ENCODE measurements at regions not wholly inside any gene's neighbourhood (a gene's known extent, or its start where the extent isn't known, plus 50 kb on each side); places are given as distances from the start of the nearest gene placed in this dataset.

GRCh38 chr4:10861036-10861435, 176.5 kb upstream of the CLNK start:
- no peak overlapping the region for H2AFZ ChIP-seq
- no peak overlapping the region for H3K27ac ChIP-seq
- H3K36me3 ChIP-seq (ENCODE audit: control insufficient read depth, insufficient read depth, low read length) = no peaks in the 10 kb centered on the region
- no peaks in the 10 kb centered on the region for H3K4me1 ChIP-seq
- no peak for TF ChIP-seq CTCF (IDR thresholded peaks at IDR 0.05)
- H3K4me3 ChIP-seq (ENCODE audit: low read depth, low read length) = no peak overlapping the region
- H3K9me3 ChIP-seq (ENCODE audit: control insufficient read depth, low read length) = no peaks in the 10 kb centered on the region
- no peak overlapping the region for H3K9ac ChIP-seq
- no peaks in the 10 kb centered on the region for H3K27me3 ChIP-seq (ENCODE audit: control insufficient read depth, insufficient read depth, low read length)
- no peaks in the 10 kb centered on the region for H3K79me2 ChIP-seq
- H3K4me2 ChIP-seq (ENCODE audit: low read length) = no peak overlapping the region

- Histone ChIP-seq H3K4me3 (ENCODE audit: low read depth, low read length) (no peak overlapping the region), H3K27me3 (ENCODE audit: control insufficient read depth, insufficient read depth, low read length) (no peaks in the 10 kb centered on the region), H3K27ac (no peak overlapping the region), H3K36me3 (ENCODE audit: control insufficient read depth, insufficient read depth, low read length) (no peaks in the 10 kb centered on the region), H3K79me2 (no peaks in the 10 kb centered on the region), H3K4me1 (no peaks in the 10 kb centered on the region), H3K9me3 (ENCODE audit: control insufficient read depth, low read length) (no peaks in the 10 kb centered on the region), H3K9ac (no peak overlapping the region), H2AFZ (no peak overlapping the region), H3K4me2 (ENCODE audit: low read length) (no peak overlapping the region)
- TF ChIP-seq CTCF (IDR thresholded peaks at IDR 0.05) = no peak
These were observed 171.8 kb upstream of the CLNK start for GRCh38 chr4:10856271-10856782.

- TF ChIP-seq CTCF (IDR thresholded peaks at IDR 0.05) = no peak
- Histone ChIP-seq H3K27me3 (ENCODE audit: control insufficient read depth, insufficient read depth, low read length) (no peaks in the 10 kb centered on the region), H3K9ac (no peak overlapping the region), H3K4me3 (ENCODE audit: low read depth, low read length) (no peak overlapping the region), H2AFZ (no peak overlapping the region), H3K79me2 (no peaks in the 10 kb centered on the region), H3K4me2 (ENCODE audit: low read length) (no peak overlapping the region), H3K36me3 (ENCODE audit: control insufficient read depth, insufficient read depth, low read length) (no peaks in the 10 kb centered on the region), H3K9me3 (ENCODE audit: control insufficient read depth, low read length) (no peaks in the 10 kb centered on the region), H3K27ac (no peak overlapping the region), H3K4me1 (no peaks in the 10 kb centered on the region)
These were observed 168.6 kb upstream of the CLNK start for GRCh38 chr4:10853196-10853595.

- no peaks in the 10 kb centered on the region for H3K9me3 ChIP-seq (ENCODE audit: control insufficient read depth, low read length)
- no peaks in the 10 kb centered on the region for H3K4me1 ChIP-seq
- H3K4me3 ChIP-seq (ENCODE audit: low read depth, low read length) = no peak overlapping the region
- no peak overlapping the region for H3K9ac ChIP-seq
- TF ChIP-seq CTCF (IDR thresholded peaks at IDR 0.05) = no peak
- no peak overlapping the region for H3K27ac ChIP-seq
- H2AFZ ChIP-seq = no peak overlapping the region
- H3K4me2 ChIP-seq (ENCODE audit: low read length) = no peak overlapping the region
- H3K79me2 ChIP-seq = no peaks in the 10 kb centered on the region
- H3K27me3 ChIP-seq (ENCODE audit: control insufficient read depth, insufficient read depth, low read length) = no peaks in the 10 kb centered on the region
- H3K36me3 ChIP-seq (ENCODE audit: control insufficient read depth, insufficient read depth, low read length) = no peaks in the 10 kb centered on the region
These were observed 157.1 kb upstream of the CLNK start for GRCh38 chr4:10841697-10842096.

GRCh38 chr4:10837151-10837550, 152.6 kb upstream of the CLNK start:
- no peak for TF ChIP-seq CTCF (IDR thresholded peaks at IDR 0.05)
- no peak overlapping the region for H3K27ac ChIP-seq
- no peak overlapping the region for H3K4me2 ChIP-seq (ENCODE audit: low read length)
- no peak overlapping the region for H3K9ac ChIP-seq
- H3K4me1 ChIP-seq = no peaks in the 10 kb centered on the region
- no peaks in the 10 kb centered on the region for H3K9me3 ChIP-seq (ENCODE audit: control insufficient read depth, low read length)
- no peaks in the 10 kb centered on the region for H3K36me3 ChIP-seq (ENCODE audit: control insufficient read depth, insufficient read depth, low read length)
- H3K4me3 ChIP-seq (ENCODE audit: low read depth, low read length) = no peak overlapping the region
- H3K27me3 ChIP-seq (ENCODE audit: control insufficient read depth, insufficient read depth, low read length) = no peaks in the 10 kb centered on the region
- H2AFZ ChIP-seq = no peak overlapping the region
- H3K79me2 ChIP-seq = no peaks in the 10 kb centered on the region
